Body of pancreas (tissue), 4 donors: ENCODE measurements at regions not wholly inside any gene's neighbourhood (a gene's known extent, or its start where the extent isn't known, plus 50 kb on each side); places are given as distances from the start of the nearest gene placed in this dataset.

ENCODE experiments used
- POLR2A ChIP-seq, 3 donors: fragments of 450-650 bp; IDR thresholded peaks; one replicate each; pipeline ENCODE4 v1.6.1; 2016; ENCODE audit warnings: antibody characterized with exemption in 3 of 3, mild to moderate bottlenecking in 2 of 3
- TF ChIP-seq, protein P1 (sequence below), 7 experiments: fragments of 450-650 bp in 4 of 7; fragments of 200-600 bp in 3 of 7; sonication (generic) in 3 of 7; IDR thresholded peaks; one replicate each; pipeline ENCODE4 v1.5.1; 2016 to 2019; ENCODE audit warnings: antibody characterized with exemption in 7 of 7

GRCh38 chr20:58571356-58571692 lies 56.1 kb upstream of the APCDD1L start:
- TF ChIP-seq POLR2A (IDR thresholded peaks at IDR 0.05) = no peak
- TF ChIP-seq, protein P1, sequence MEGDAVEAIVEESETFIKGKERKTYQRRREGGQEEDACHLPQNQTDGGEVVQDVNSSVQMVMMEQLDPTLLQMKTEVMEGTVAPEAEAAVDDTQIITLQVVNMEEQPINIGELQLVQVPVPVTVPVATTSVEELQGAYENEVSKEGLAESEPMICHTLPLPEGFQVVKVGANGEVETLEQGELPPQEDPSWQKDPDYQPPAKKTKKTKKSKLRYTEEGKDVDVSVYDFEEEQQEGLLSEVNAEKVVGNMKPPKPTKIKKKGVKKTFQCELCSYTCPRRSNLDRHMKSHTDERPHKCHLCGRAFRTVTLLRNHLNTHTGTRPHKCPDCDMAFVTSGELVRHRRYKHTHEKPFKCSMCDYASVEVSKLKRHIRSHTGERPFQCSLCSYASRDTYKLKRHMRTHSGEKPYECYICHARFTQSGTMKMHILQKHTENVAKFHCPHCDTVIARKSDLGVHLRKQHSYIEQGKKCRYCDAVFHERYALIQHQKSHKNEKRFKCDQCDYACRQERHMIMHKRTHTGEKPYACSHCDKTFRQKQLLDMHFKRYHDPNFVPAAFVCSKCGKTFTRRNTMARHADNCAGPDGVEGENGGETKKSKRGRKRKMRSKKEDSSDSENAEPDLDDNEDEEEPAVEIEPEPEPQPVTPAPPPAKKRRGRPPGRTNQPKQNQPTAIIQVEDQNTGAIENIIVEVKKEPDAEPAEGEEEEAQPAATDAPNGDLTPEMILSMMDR (IDR thresholded peaks at IDR 0.05) = no peak
